Smooth muscle cell (in vitro differentiated cells): ENCODE measurements at regions not wholly inside any gene's neighbourhood (a gene's known extent, or its start where the extent isn't known, plus 50 kb on each side); places are given as distances from the start of the nearest gene placed in this dataset.

Experiments used
- DNase-seq: peaks from one replicate; lab custom pipeline; 2025; ENCODE audit not compliant: unreplicated experiment; lab: John Stamatoyannopoulos, UW
- H2AFZ ChIP-seq: fragments of 200-600 bp; sonication (generic); 2 replicates; pipeline ENCODE4 v1.6.0; 2016; ENCODE audit warnings: antibody characterized with exemption, low read depth, mild to moderate bottlenecking
- H3F3A ChIP-seq: fragments of 200-600 bp; sonication (generic); 2 replicates; pipeline ENCODE4 v1.6.0; 2017; ENCODE audit warnings: antibody characterized with exemption, low read depth
- H3K27ac ChIP-seq: fragments of 200-600 bp; sonication (generic); 2 replicates; pipeline ENCODE4 v1.5.1; 2016; ENCODE audit warnings: low read depth, mild to moderate bottlenecking
- H3K27me3 ChIP-seq: fragments of 200-600 bp; sonication (generic); 2 replicates; pipeline ENCODE4 v1.6.1; 2016; ENCODE audit warnings: low read depth, mild to moderate bottlenecking
- H3K36me3 ChIP-seq: fragments of 200-600 bp; sonication (generic); 2 replicates; pipeline ENCODE4 v1.5.1; 2016; ENCODE audit warnings: low read depth
- H3K4me1 ChIP-seq: fragments of 200-600 bp; sonication (generic); 2 replicates; pipeline ENCODE4 v1.5.1; 2016; ENCODE audit warnings: low read depth
- H3K4me2 ChIP-seq: fragments of 200-600 bp; sonication (generic); 2 replicates; pipeline ENCODE4 v1.6.0; 2016; ENCODE audit warnings: mild to moderate bottlenecking
- H3K4me3 ChIP-seq: fragments of 200-600 bp; sonication (generic); 2 replicates; pipeline ENCODE4 v1.5.1; 2016; ENCODE audit warnings: mild to moderate bottlenecking
- H3K79me2 ChIP-seq: fragments of 200-600 bp; sonication (generic); 2 replicates; pipeline ENCODE4 v1.6.0; 2016; ENCODE audit warnings: low read depth, mild to moderate bottlenecking
- H3K9ac ChIP-seq: fragments of 200-600 bp; sonication (generic); 2 replicates; pipeline ENCODE4 v1.6.0; 2016; ENCODE audit warnings: low read depth
- H3K9me3 ChIP-seq: fragments of 200-600 bp; sonication (generic); replicated peaks from 2 replicates; pipeline ENCODE4 v1.5.1; 2016; ENCODE audit warnings: low read depth
- H4K20me1 ChIP-seq: fragments of 200-600 bp; sonication (generic); 2 replicates; pipeline ENCODE4 v1.6.0; 2016; ENCODE audit warnings: low read depth
- CTCF ChIP-seq: fragments of 200-600 bp; sonication (generic); IDR thresholded peaks from 2 replicates; pipeline ENCODE4 v1.5.1; 2017; ENCODE audit warnings: borderline replicate concordance, mild to moderate bottlenecking, antibody characterized with exemption; ENCODE audit not compliant: insufficient read depth, poor library complexity, severe bottlenecking
- WGBS: methylation state at CpG from one replicate; pipeline ENCODE4 v1.1.7; 2016; ENCODE audit warnings: low lambda C conversion rate; 5-methylcytosine and 5-hydroxymethylcytosine counted together

- H3K27me3 ChIP-seq, result no peaks in the 10 kb centered on the region
- no peaks in the 10 kb centered on the region for H3K9me3 ChIP-seq
- H3F3A ChIP-seq, result no peaks in the 10 kb centered on the region
- H4K20me1 ChIP-seq, result no peaks in the 10 kb centered on the region
- no peak overlapping the region for H2AFZ ChIP-seq
- DNase-seq, result no peak
- TF ChIP-seq CTCF, result no peak
- no peaks in the 10 kb centered on the region for H3K36me3 ChIP-seq
- H3K4me1 ChIP-seq, result no peaks in the 10 kb centered on the region
- WGBS, result 90% methylated on average over 4 of the region's 4 CpGs
- H3K4me2 ChIP-seq, result no peak overlapping the region
- H3K4me3 ChIP-seq, result no peak overlapping the region
- H3K9ac ChIP-seq, result no peak overlapping the region
- H3K27ac ChIP-seq, result no peak overlapping the region
- no peaks in the 10 kb centered on the region for H3K79me2 ChIP-seq
These were observed 743.3 kb upstream of the SLIT2 start for GRCh38 chr4:19508442-19508841.

GRCh38 chr4:19497705-19498104 is 754.0 kb upstream of the SLIT2 start:
- DNase-seq, result no peak
- TF ChIP-seq CTCF, result no peak
- no peaks in the 10 kb centered on the region for H3K36me3 ChIP-seq
- no peaks in the 10 kb centered on the region for H3F3A ChIP-seq
- H3K4me2 ChIP-seq, result no peak overlapping the region
- H2AFZ ChIP-seq, result no peak overlapping the region
- no peaks in the 10 kb centered on the region for H4K20me1 ChIP-seq
- H3K4me1 ChIP-seq, result no peaks in the 10 kb centered on the region
- no peaks in the 10 kb centered on the region for H3K79me2 ChIP-seq
- no peak overlapping the region for H3K9ac ChIP-seq
- no peaks in the 10 kb centered on the region for H3K27me3 ChIP-seq
- no peaks in the 10 kb centered on the region for H3K9me3 ChIP-seq
- H3K27ac ChIP-seq, result no peak overlapping the region
- H3K4me3 ChIP-seq, result no peak overlapping the region

GRCh38 chr4:19496756-19497155 is 754.9 kb upstream of the SLIT2 start:
- H3K4me2 ChIP-seq, result no peak overlapping the region
- WGBS, result 90% methylated on average over 2 of the region's 2 CpGs

More at GRCh38 chr4:19496756-19497155, 754.9 kb upstream of the SLIT2 start:
- no peak overlapping the region for H3K9ac ChIP-seq
- H3K79me2 ChIP-seq, result no peaks in the 10 kb centered on the region
- no peaks in the 10 kb centered on the region for H3K9me3 ChIP-seq
- H3K4me3 ChIP-seq, result no peak overlapping the region
- H3K27ac ChIP-seq, result no peak overlapping the region
- H3K4me1 ChIP-seq, result no peaks in the 10 kb centered on the region
- no peaks in the 10 kb centered on the region for H3K27me3 ChIP-seq
- H3F3A ChIP-seq, result no peaks in the 10 kb centered on the region
- no peak for DNase-seq
- no peaks in the 10 kb centered on the region for H3K36me3 ChIP-seq
- no peak overlapping the region for H2AFZ ChIP-seq
- TF ChIP-seq CTCF, result no peak
- H4K20me1 ChIP-seq, result no peaks in the 10 kb centered on the region
